HepG2 (cell line): ENCODE measurements at regions not wholly inside any gene's neighbourhood (a gene's known extent, or its start where the extent isn't known, plus 50 kb on each side); places are given as distances from the start of the nearest gene placed in this dataset.

Experiments used
- ATAC-seq: fragments of 200-7000 bp; cut with Tn5 transposase; 3 replicates; pipeline ENCODE4 v1.9.1; 2020; ENCODE audit warnings: mild to moderate bottlenecking, moderate library complexity
- BruUV-seq: library from RNA; stranded (reverse); fragments of 400-500 nt; replicated peaks from 2 replicates; lab custom pipeline; 2021; lab: Mats Ljungman, UMichigan
- CTCF ChIA-PET: fragments of 300-600 bp; formaldehyde crosslinking; extraction: SDS; loops from one replicate; lab custom pipeline; 2021; ENCODE audit warnings: low total read pairs, inconsistent platforms, low intra/inter-chr PET ratio; lab: Yijun Ruan, JAX
- POLR2A ChIA-PET: fragments of 350-600 bp; sonication (Branson Sonifier 250); formaldehyde crosslinking; loops from one replicate; lab custom pipeline; 2020; ENCODE audit warnings: antibody characterized with exemption, inconsistent platforms; lab: Yijun Ruan, JAX
- DNase-seq: peaks from one replicate; pipeline ENCODE4 v3.0.0-alpha.2; 2015; ENCODE audit warnings: low spot score
- FAIRE-seq: peaks from 3 replicates; lab custom pipeline; 2011; peaks lifted over from hg19 to GRCh38; lab: Jason Lieb, UNC
- H2AFZ ChIP-seq: one replicate; pipeline ENCODE4 v1.6.1; 2011; ENCODE audit warnings: low read length, inconsistent platforms
- H3K27ac ChIP-seq: fragments of 300-600 bp; 3 replicates; pipeline ENCODE4 v1.8.0; 2011; ENCODE audit warnings: mixed run types, mild to moderate bottlenecking, mixed read lengths, low read length, inconsistent platforms; ENCODE audit not compliant: insufficient read depth; ENCODE audit errors: extremely low read length
- H3K27me3 ChIP-seq, 2 experiments: fragments of 200-600 bp in 1 of 2; 2 replicates in 1 of 2; 3 replicates in 1 of 2; pipeline versions ENCODE4 v1.6.0 to v1.8.0; 2011; ENCODE audit warnings: low read length in 2 of 2, mild to moderate bottlenecking in 2 of 2, moderate library complexity in 2 of 2, inconsistent platforms in 1 of 2; ENCODE audit not compliant: insufficient read depth in 2 of 2, control insufficient read depth in 1 of 2
- H3K36me3 ChIP-seq, 2 experiments: fragments of 200-600 bp in 1 of 2; replicated peaks in 1 of 2; 2 replicates in 1 of 2; 3 replicates in 1 of 2; pipeline versions ENCODE4 v1.5.1 to v1.8.0; 2011; ENCODE audit warnings: low read length in 2 of 2, inconsistent platforms in 1 of 2; ENCODE audit not compliant: insufficient read depth in 2 of 2, control insufficient read depth in 1 of 2
- H3K4me1 ChIP-seq: 2 replicates; pipeline ENCODE4 v1.5.1; 2012; ENCODE audit warnings: low read length, inconsistent platforms; ENCODE audit not compliant: insufficient read depth
- H3K4me2 ChIP-seq: 2 replicates; pipeline ENCODE4 v1.6.0; 2011; ENCODE audit warnings: low read depth, low read length, inconsistent platforms
- H3K4me3 ChIP-seq, 3 experiments: fragments of 200-600 bp in 1 of 3; sonication (generic), shearing (Covaris generic) in 1 of 3; replicated peaks in 1 of 3; 2 replicates each; pipeline ENCODE4 v1.5.1; 2011 to 2016; ENCODE audit warnings: low read length in 3 of 3, inconsistent platforms in 2 of 3, low read depth in 2 of 3, mild to moderate bottlenecking in 2 of 3, control low read depth in 1 of 3, mixed read lengths in 1 of 3; ENCODE audit not compliant: insufficient read depth in 1 of 3
- H3K79me2 ChIP-seq: one replicate; pipeline ENCODE4 v1.6.1; 2011; ENCODE audit warnings: low read length, inconsistent platforms; ENCODE audit not compliant: insufficient read depth
- H3K9ac ChIP-seq: 2 replicates; pipeline ENCODE4 v1.6.0; 2011; ENCODE audit warnings: mild to moderate bottlenecking, low read depth, low read length, inconsistent platforms; ENCODE audit not compliant: insufficient read depth
- H3K9me3 ChIP-seq: 2 replicates; pipeline ENCODE4 v1.5.1; 2012; ENCODE audit warnings: mild to moderate bottlenecking, low read length
- H4K20me1 ChIP-seq: 2 replicates; pipeline ENCODE4 v1.6.0; 2011; ENCODE audit warnings: inconsistent platforms, mild to moderate bottlenecking, low read length, moderate library complexity; ENCODE audit not compliant: insufficient read depth
- ARHGAP35 ChIP-seq: sonication (generic); formaldehyde crosslinking; IDR thresholded peaks from 2 replicates; pipeline ENCODE4 v1.9.0; 2022; ENCODE audit warnings: mild to moderate bottlenecking, inconsistent platforms, moderate library complexity, missing genetic modification reagents, borderline replicate concordance
- BCL3 ChIP-seq: sonication (generic); formaldehyde crosslinking; IDR thresholded peaks from 2 replicates; pipeline ENCODE4 v1.5.1; 2020; ENCODE audit warnings: mild to moderate bottlenecking, missing genetic modification reagents, moderate library complexity
- DNMT3B ChIP-seq: conservative IDR thresholded peaks from 2 replicates; pipeline ENCODE4 v1.6.1; 2016; ENCODE audit warnings: missing biosample characterization, control low read depth
- DRAP1 ChIP-seq: IDR thresholded peaks from 2 replicates; pipeline ENCODE4 v1.6.1; 2016; ENCODE audit warnings: missing genetic modification reagents, missing compliant biosample characterization
- GPN1 ChIP-seq: sonication (generic); formaldehyde crosslinking; IDR thresholded peaks from 2 replicates; pipeline ENCODE4 v1.5.1; 2020; ENCODE audit warnings: missing genetic modification reagents, borderline replicate concordance
- HES4 ChIP-seq: sonication (generic); formaldehyde crosslinking; IDR thresholded peaks from 2 replicates; pipeline ENCODE4 v1.9.0; 2021; ENCODE audit warnings: mild to moderate bottlenecking, missing genetic modification reagents, borderline replicate concordance
- NFRKB ChIP-seq: fragments of 450-650 bp; IDR thresholded peaks from 2 replicates; pipeline ENCODE4 v1.6.1; 2017
- PPARG ChIP-seq: conservative IDR thresholded peaks from 2 replicates; pipeline ENCODE4 v1.6.1; 2016; ENCODE audit warnings: missing biosample characterization, missing genetic modification reagents
- RFX5 ChIP-seq: IDR thresholded peaks from 2 replicates; pipeline ENCODE4 v1.6.1; 2011; ENCODE audit warnings: low read depth, low read length, improper control_type of control experiment
- SMARCE1 ChIP-seq: fragments of 450-650 bp; IDR thresholded peaks from 2 replicates; pipeline ENCODE4 v1.6.1; 2017; ENCODE audit warnings: borderline replicate concordance
- SOX13 ChIP-seq, 3 experiments: fragments of 450-650 bp in 1 of 3; sonication (generic) in 1 of 3; formaldehyde crosslinking in 1 of 3; IDR thresholded peaks in 2 of 3; conservative IDR thresholded peaks in 1 of 3; 2 replicates each; pipeline versions ENCODE4 v1.5.0 to v1.6.1; 2016 to 2020; ENCODE audit warnings: antibody characterized with exemption in 1 of 3, mild to moderate bottlenecking in 1 of 3, missing compliant biosample characterization in 1 of 3, missing genetic modification reagents in 1 of 3, moderate library complexity in 1 of 3
- SYNCRIP ChIP-seq: fragments of 200-400 bp; formaldehyde crosslinking; IDR thresholded peaks from 2 replicates; pipeline ENCODE4 v1.6.1; 2018; ENCODE audit warnings: mild to moderate bottlenecking, low read depth, low read length; ENCODE audit not compliant: insufficient read depth
- TBL1XR1 ChIP-seq: fragments of 150-350 bp; IDR thresholded peaks from 2 replicates; pipeline ENCODE4 v1.6.1; 2014; ENCODE audit warnings: borderline replicate concordance, low read length; ENCODE audit not compliant: partially characterized antibody
- ZFP1 ChIP-seq: IDR thresholded peaks from 2 replicates; pipeline ENCODE4 v1.6.1; 2016
- ZNF280B ChIP-seq: sonication (generic); formaldehyde crosslinking; IDR thresholded peaks from 2 replicates; pipeline ENCODE4 v1.5.0; 2020; ENCODE audit warnings: missing genetic modification reagents, mild to moderate bottlenecking, borderline replicate concordance
- ZNF562 ChIP-seq: sonication (generic); formaldehyde crosslinking; IDR thresholded peaks from 2 replicates; pipeline ENCODE4 v1.8.0; 2022; ENCODE audit warnings: missing genetic modification reagents, borderline replicate concordance
- ZNF703 ChIP-seq: sonication (generic); formaldehyde crosslinking; IDR thresholded peaks from 2 replicates; pipeline ENCODE4 v1.5.1; 2020; ENCODE audit warnings: missing genetic modification reagents, mild to moderate bottlenecking, moderate library complexity, borderline replicate concordance
- ZNF777 ChIP-seq: sonication (generic); formaldehyde crosslinking; IDR thresholded peaks from 2 replicates; pipeline ENCODE4 v1.4.0; 2020; ENCODE audit warnings: missing genetic modification reagents
- ZNF781 ChIP-seq: sonication (generic); formaldehyde crosslinking; IDR thresholded peaks from 2 replicates; pipeline ENCODE4 v1.5.1; 2020; ENCODE audit warnings: borderline replicate concordance, mild to moderate bottlenecking, missing genetic modification reagents; ENCODE audit errors: not compliant biosample characterization
- WGBS: methylation state at CpG from one replicate; pipeline ENCODE4 v1.1.6; 2017; ENCODE audit warnings: low lambda C conversion rate; 5-methylcytosine and 5-hydroxymethylcytosine counted together
- in situ Hi-C: cut with HindIII; loops from 2 replicates; pipeline ENCODE4 v1.10.0; 2017; ENCODE audit warnings: low pct_unique_long_range_greater_than_20kb; ENCODE audit not compliant: extremely low pct_ligation_motif_present
- intact Hi-C: fragments of 100-400 bp; cut with micrococcal nuclease; formaldehyde crosslinking; loops from one replicate; pipeline ENCODE4 v1.10.0; 2022; ENCODE audit not compliant: unreplicated experiment
- TF ChIP-seq, protein P1 (sequence below): sonication (generic); formaldehyde crosslinking; IDR thresholded peaks from 2 replicates; pipeline ENCODE4 v1.5.1; 2020; ENCODE audit warnings: missing genetic modification reagents, mild to moderate bottlenecking, borderline replicate concordance

DNA sequence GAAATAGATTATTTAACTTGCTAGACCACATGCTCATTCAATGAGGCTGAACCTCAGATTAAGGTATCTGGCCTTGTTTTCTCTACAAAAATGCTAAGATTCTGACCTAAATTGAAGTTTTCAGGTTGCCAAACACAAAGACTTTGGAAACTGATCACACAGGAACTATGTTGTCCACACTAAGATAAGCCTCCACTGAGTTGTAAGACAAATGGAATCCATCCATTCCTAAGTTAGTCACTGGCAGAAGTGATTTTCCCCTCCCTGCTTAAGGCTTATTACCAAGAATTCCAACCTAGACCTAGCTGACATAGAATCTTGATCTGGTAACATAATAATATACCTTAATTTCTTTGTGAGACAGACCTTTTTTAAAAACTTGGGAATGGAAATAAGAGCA is 608.1 kb downstream of the TENT5A start (continued):
- TF ChIP-seq ZNF562 (CRISPR knock-in tag) (no peak), ZNF777 (CRISPR knock-in tag) (no peak), PPARG (CRISPR knock-in tag) (no peak)

DNA sequence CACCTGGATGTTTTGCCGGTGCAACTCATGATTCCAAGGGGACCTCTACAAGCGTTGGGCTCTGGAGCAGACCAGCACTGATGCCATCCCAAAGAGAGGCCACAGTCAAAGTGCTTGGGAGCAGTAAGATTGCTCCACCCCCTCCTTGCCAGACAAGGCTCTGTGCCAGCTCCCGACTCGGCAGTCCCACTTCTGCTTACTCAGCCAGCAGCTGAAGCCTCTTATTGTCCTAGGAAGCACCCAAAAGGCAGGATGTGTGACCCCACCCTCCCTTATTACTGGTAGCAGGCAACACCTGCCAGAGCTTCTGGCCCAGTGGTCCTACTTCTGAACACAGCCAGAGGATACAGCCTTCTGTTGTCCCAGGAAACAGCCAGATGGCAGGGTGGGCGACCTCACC is 614.2 kb downstream of the TENT5A start:
- Histone ChIP-seq H3K4me3 (no peak overlapping the region), H3K27me3 (no peaks in the 10 kb centered on the region), H2AFZ (no peak overlapping the region), H3K4me1 (no peaks in the 10 kb centered on the region), H3K9me3 (peaks cover 23% of the 10 kb centered on the region; the same call in 1 of the 2 replicates), H4K20me1 (no peaks in the 10 kb centered on the region), H3K4me2 (no peak overlapping the region), H3K79me2 (no peaks in the 10 kb centered on the region), H3K27ac (no peak overlapping the region), H3K9ac (no peak overlapping the region), H3K36me3 (no peaks in the 10 kb centered on the region)
- in situ Hi-C loops (no loop called here), intact Hi-C loops (no loop called here)
- ChIA-PET CTCF (no interaction called here), POLR2A (no interaction called here)
- no peak for ATAC-seq
- no peak for DNase-seq
- BruUV-seq, result no TSS peak
- 40% methylated on average over 2 of the region's 5 CpGs for WGBS
- no peak for FAIRE-seq
- TF ChIP-seq DRAP1 (CRISPR knock-in tag) (no peak), DNMT3B (CRISPR knock-in tag) (no peak), ZNF781 (CRISPR knock-in tag) (no peak), ZFP1 (CRISPR knock-in tag) (no peak), HES4 (no peak), GPN1 (CRISPR knock-in tag) (no peak), ZNF703 (CRISPR knock-in tag) (no peak), SOX13 (IDR thresholded peaks at IDR 0.05) (no peak), SOX13 (CRISPR knock-in tag; conservative IDR thresholded peaks at IDR 0.05 in 1 of 2, IDR thresholded peaks at IDR 0.05 in 1 of 2) (no peak), RFX5 (no peak), TBL1XR1 (no peak), NFRKB (no peak), ZNF280B (CRISPR knock-in tag) (no peak), BCL3 (CRISPR knock-in tag) (no peak), SYNCRIP (no peak), SMARCE1 (no peak), ARHGAP35 (no peak)
- TF ChIP-seq, protein P1, sequence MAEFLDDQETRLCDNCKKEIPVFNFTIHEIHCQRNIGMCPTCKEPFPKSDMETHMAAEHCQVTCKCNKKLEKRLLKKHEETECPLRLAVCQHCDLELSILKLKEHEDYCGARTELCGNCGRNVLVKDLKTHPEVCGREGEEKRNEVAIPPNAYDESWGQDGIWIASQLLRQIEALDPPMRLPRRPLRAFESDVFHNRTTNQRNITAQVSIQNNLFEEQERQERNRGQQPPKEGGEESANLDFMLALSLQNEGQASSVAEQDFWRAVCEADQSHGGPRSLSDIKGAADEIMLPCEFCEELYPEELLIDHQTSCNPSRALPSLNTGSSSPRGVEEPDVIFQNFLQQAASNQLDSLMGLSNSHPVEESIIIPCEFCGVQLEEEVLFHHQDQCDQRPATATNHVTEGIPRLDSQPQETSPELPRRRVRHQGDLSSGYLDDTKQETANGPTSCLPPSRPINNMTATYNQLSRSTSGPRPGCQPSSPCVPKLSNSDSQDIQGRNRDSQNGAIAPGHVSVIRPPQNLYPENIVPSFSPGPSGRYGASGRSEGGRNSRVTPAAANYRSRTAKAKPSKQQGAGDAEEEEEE (CRISPR knock-in tag), result no peak
